Psoas muscle (tissue), 7 donors: ENCODE measurements at regions not wholly inside any gene's neighbourhood (a gene's known extent, or its start where the extent isn't known, plus 50 kb on each side); places are given as distances from the start of the nearest gene placed in this dataset.

ENCODE experiments used
- ATAC-seq, 4 donors: fragments of 200-7000 bp; cut with Tn5 transposase; one replicate each; pipeline ENCODE4 v1.9.1; 2020; ENCODE audit warnings: moderate library complexity in 3 of 4, mild to moderate bottlenecking in 2 of 4
- DNase-seq, 2 donors: peaks; one replicate each; pipeline ENCODE4 v3.0.0-alpha.2; 2020
- H3K27ac ChIP-seq: fragments of 200-600 bp; one replicate; pipeline ENCODE4 v1.8.0; 2022
- H3K27me3 ChIP-seq, 3 donors: fragments of 200-600 bp in 1 of 3; one replicate each; pipeline versions ENCODE4 v1.6.1 to v1.8.0; 2013 to 2022; ENCODE audit warnings: low read length in 2 of 3, mild to moderate bottlenecking in 2 of 3, moderate library complexity in 1 of 3; ENCODE audit not compliant: insufficient read depth in 3 of 3
- H3K36me3 ChIP-seq, 2 donors: fragments of 200-600 bp in 1 of 2; one replicate each; pipeline versions ENCODE4 v1.6.1 to v1.8.0; 2013 to 2022; ENCODE audit warnings: low read depth in 1 of 2, mild to moderate bottlenecking in 1 of 2, moderate library complexity in 1 of 2; ENCODE audit not compliant: insufficient read depth in 1 of 2
- H3K4me1 ChIP-seq: fragments of 200-600 bp; one replicate; pipeline ENCODE4 v1.8.0; 2022
- H3K4me3 ChIP-seq: fragments of 200-600 bp; one replicate; pipeline ENCODE4 v1.8.0; 2022; ENCODE audit warnings: mild to moderate bottlenecking
- H3K9me3 ChIP-seq: fragments of 200-600 bp; one replicate; pipeline ENCODE4 v1.8.0; 2022
- CTCF ChIP-seq: fragments of 200-600 bp; IDR thresholded peaks from one replicate; pipeline ENCODE4 v1.8.0; 2022; ENCODE audit warnings: antibody characterized with exemption
- WGBS, 3 donors: extraction: QIAGEN DNeasy Blood & Tissue Kit; methylation state at CpG; one replicate each; pipeline versions ENCODE4 v1.1.6 to v1.1.7; 2013; 5-methylcytosine and 5-hydroxymethylcytosine counted together
- intact Hi-C, 2 donors: fragments of 100-400 bp; cut with DNase I; formaldehyde crosslinking; loops; one replicate each; pipeline versions ENCODE4 v1.11.0 to v1.14.2; 2022
- donor health status: healthy with polysubstance abuse.
- donor health status: DM: no; HTN: no; CAD: no; lungs with moderate emphysema.
- donor health status: Bipolar disorder and iron deficiency.
- donor health status: healthy.
- donor health status: DM: yes; HTN: yes; CAD: no.
- donor health status: DM: no; HTN: no; CAD: no.
- donor health status: DM: yes; HTN: yes; CAD: no.

DNA sequence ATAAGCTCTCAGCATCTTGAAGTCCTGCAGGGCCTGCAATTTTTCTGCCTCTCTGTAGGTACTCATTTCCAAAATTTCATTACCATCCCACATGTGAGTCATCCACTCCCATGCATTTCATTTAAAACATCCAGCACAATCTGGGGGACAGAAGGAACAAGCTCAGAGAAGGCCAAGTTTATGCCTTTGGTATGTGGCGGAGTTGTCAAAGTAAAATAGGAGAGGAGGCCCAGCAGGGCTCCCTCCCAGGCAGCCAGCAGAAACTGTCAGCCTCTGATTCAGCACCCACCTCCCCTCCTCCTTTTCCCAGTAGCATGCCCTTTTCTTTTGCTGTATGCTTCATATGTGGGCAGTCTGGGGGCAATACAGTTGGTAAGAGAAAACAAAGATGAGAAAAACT, 126.4 kb upstream of the ZNF366 start:
- H3K9me3 ChIP-seq = no peaks in the 10 kb centered on the region
- H3K4me3 ChIP-seq = no peak overlapping the region
- 95 to 96% (median 95%) methylated on average over 1 of the region's 1 CpG for WGBS, 3 donors
- ATAC-seq = no peak
- DNase-seq = no peak
- no peaks in the 10 kb centered on the region for H3K27me3 ChIP-seq
- peaks cover 6% of the 10 kb centered on the region for H3K4me1 ChIP-seq
- TF ChIP-seq CTCF = no peak
- H3K36me3 ChIP-seq = no peaks in the 10 kb centered on the region
- no peak overlapping the region for H3K27ac ChIP-seq
- intact Hi-C loops = no loop called here

GRCh38 chr5:72633041-72633445, 125.8 kb upstream of the ZNF366 start:
- Histone ChIP-seq H3K27ac (no peak overlapping the region), H3K4me1 (peaks cover 6% of the 10 kb centered on the region), H3K27me3 (no peaks in the 10 kb centered on the region), H3K36me3 (no peaks in the 10 kb centered on the region), H3K4me3 (no peak overlapping the region), H3K9me3 (no peaks in the 10 kb centered on the region)
- no peak for TF ChIP-seq CTCF
- intact Hi-C loops = no loop called here
- ATAC-seq = peak in 1 of 4 donors; percentile 35
- WGBS, 3 donors = 38 to 82% (median 52%) methylated on average over 2 of the region's 2 CpGs
- DNase-seq = no peak

- WGBS, 3 donors = 77 to 94% (median 86%) methylated on average over 6 of the region's 6 CpGs
- intact Hi-C loops = no loop called here
- Histone ChIP-seq H3K9me3 (no peaks in the 10 kb centered on the region), H3K27me3 (no peaks in the 10 kb centered on the region), H3K4me3 (no peak overlapping the region), H3K27ac (no peak overlapping the region), H3K4me1 (peaks cover 6% of the 10 kb centered on the region), H3K36me3 (no peaks in the 10 kb centered on the region)
- ATAC-seq = no peak
- no peak for TF ChIP-seq CTCF
- no peak for DNase-seq
Measured at GRCh38 chr5:72630721-72631120, 123.5 kb upstream of the ZNF366 start.

DNA sequence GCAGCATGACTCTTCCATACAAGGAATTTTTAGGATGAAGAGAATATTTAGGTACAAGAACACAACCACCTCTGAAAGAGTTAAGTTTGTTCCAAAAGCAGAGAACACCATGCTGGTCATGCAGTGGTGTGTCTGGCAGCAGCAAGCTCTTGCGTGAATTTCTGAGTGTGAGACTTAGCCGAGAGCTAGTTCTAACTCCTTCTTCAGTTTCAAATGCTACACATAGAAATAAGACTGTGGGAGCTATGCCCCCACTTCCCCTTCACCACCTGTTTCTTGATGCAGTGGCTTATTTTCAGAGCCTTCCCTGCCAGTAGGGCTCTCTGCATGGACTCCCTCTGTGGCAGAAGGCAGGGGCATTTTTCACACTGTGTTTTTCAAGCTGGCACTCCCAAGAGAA, 122.9 kb upstream of the ZNF366 start:
- no peaks in the 10 kb centered on the region for H3K36me3 ChIP-seq
- no peaks in the 10 kb centered on the region for H3K9me3 ChIP-seq
- ATAC-seq (peak in 3 of 4 donors; percentile 38 to 76 (median 46)), DNase-seq (no peak)
- H3K4me3 ChIP-seq = no peak overlapping the region
- peaks cover 11% of the 10 kb centered on the region for H3K4me1 ChIP-seq
- 25 to 71% (median 45%) methylated on average over 2 of the region's 2 CpGs for WGBS, 3 donors
- intact Hi-C loops = no loop called here
- H3K27me3 ChIP-seq = no peaks in the 10 kb centered on the region
- H3K27ac ChIP-seq = peak overlapping the region; percentile 37
- TF ChIP-seq CTCF = no peak

DNA sequence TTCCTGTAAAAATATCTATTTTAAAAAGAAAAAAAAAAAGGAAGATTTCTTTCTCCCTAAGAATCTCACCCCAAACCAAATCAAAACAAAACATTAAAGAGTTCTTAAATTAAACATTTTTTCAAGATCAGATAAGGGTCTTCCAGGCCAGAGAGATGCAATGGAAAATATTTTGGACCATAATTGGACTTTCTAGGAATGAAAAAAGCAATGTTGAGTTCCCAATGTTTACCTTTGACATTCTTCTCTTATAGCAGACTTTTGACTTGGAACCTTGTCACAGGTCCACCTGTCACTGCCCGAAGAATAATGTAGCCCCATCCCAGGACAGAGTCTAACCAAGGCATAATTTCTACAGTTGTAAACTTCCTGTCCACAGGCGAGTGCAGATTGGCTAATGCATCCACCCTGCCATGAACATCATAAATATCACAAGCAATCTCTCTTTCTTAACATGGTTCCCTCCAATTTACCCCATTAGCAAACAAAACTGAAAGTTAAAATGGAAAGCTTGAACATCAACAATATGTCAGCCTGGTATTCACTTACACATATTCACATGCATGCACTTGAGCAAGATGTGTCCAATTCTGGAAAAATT, 121.7 kb upstream of the ZNF366 start:
- Histone ChIP-seq H3K27ac (no peak overlapping the region), H3K4me1 (peaks cover 23% of the 10 kb centered on the region), H3K27me3 (no peaks in the 10 kb centered on the region), H3K36me3 (no peaks in the 10 kb centered on the region), H3K9me3 (no peaks in the 10 kb centered on the region), H3K4me3 (no peak overlapping the region)
- ATAC-seq (no peak), DNase-seq (no peak)
- intact Hi-C loops = no loop called here
- 63 to 82% (median 68%) methylated on average over 2 of the region's 2 CpGs for WGBS, 3 donors
- no peak for TF ChIP-seq CTCF
